Neuronal stem cell (in vitro differentiated cells): ENCODE measurements at regions not wholly inside any gene's neighbourhood (a gene's known extent, or its start where the extent isn't known, plus 50 kb on each side); places are given as distances from the start of the nearest gene placed in this dataset.
"Not testable (repeated sequence)": the region's sequence is repeated elsewhere in the genome, so short reads cannot be mapped to it uniquely, and the experiment has no call there.

ENCODE experiments used
- DNase-seq: peaks from one replicate; pipeline ENCODE4 v3.0.0-alpha.2; 2013; ENCODE audit warnings: low spot score
- H2AFZ ChIP-seq: one replicate; pipeline ENCODE4 v1.6.1; 2013; ENCODE audit warnings: mild to moderate bottlenecking, low read length, inconsistent platforms
- H2AK5ac ChIP-seq: 2 replicates; pipeline ENCODE4 v1.6.1; 2013; ENCODE audit warnings: low read depth, mild to moderate bottlenecking, inconsistent platforms, low read length, moderate library complexity, mixed read lengths
- H2BK120ac ChIP-seq: 2 replicates; pipeline ENCODE4 v1.6.1; 2013; ENCODE audit warnings: low read depth, mild to moderate bottlenecking, inconsistent platforms, low read length, moderate library complexity, mixed read lengths
- H2BK12ac ChIP-seq: one replicate; pipeline ENCODE4 v1.6.1; 2013; ENCODE audit warnings: low read length, inconsistent platforms
- H2BK15ac ChIP-seq: 2 replicates; pipeline ENCODE4 v1.6.1; 2013; ENCODE audit warnings: mild to moderate bottlenecking, low read length, inconsistent platforms, mixed read lengths
- H2BK5ac ChIP-seq: one replicate; pipeline ENCODE4 v1.6.1; 2013; ENCODE audit warnings: inconsistent platforms, mild to moderate bottlenecking, low read length, moderate library complexity
- H3K14ac ChIP-seq: one replicate; pipeline ENCODE4 v1.6.1; 2013; ENCODE audit warnings: low read length, inconsistent platforms
- H3K18ac ChIP-seq: 2 replicates; pipeline ENCODE4 v1.6.1; 2013; ENCODE audit warnings: low read length, inconsistent platforms
- H3K23ac ChIP-seq: 2 replicates; pipeline ENCODE4 v1.6.1; 2013; ENCODE audit warnings: low read depth, mild to moderate bottlenecking, mixed read lengths, low read length, inconsistent platforms; ENCODE audit not compliant: poor library complexity
- H3K27ac ChIP-seq: replicated peaks from 3 replicates; pipeline ENCODE4 v1.5.1; 2013; ENCODE audit warnings: low read length, inconsistent platforms
- H3K27me3 ChIP-seq, 3 experiments: 2 replicates each; pipeline ENCODE4 v1.6.1; 2013; ENCODE audit warnings: low read length in 3 of 3, mild to moderate bottlenecking in 2 of 3, inconsistent platforms in 1 of 3, low read depth in 1 of 3, mixed read lengths in 1 of 3, moderate library complexity in 1 of 3; ENCODE audit not compliant: control insufficient read depth in 3 of 3, insufficient read depth in 3 of 3
- H3K36me3 ChIP-seq, 2 donors: replicated peaks in 1 of 2; 2 replicates each; pipeline ENCODE4 v1.6.1; 2013; ENCODE audit warnings: low read length in 2 of 2; ENCODE audit not compliant: control insufficient read depth in 2 of 2, insufficient read depth in 2 of 2
- H3K4ac ChIP-seq: 2 replicates; pipeline ENCODE4 v1.6.1; 2013; ENCODE audit warnings: inconsistent platforms, mild to moderate bottlenecking, low read length, moderate library complexity
- H3K4me1 ChIP-seq, 2 donors: 1 replicate in 1 of 2; 2 replicates in 1 of 2; pipeline ENCODE4 v1.6.1; 2013; ENCODE audit warnings: low read length in 2 of 2, low read depth in 1 of 2; ENCODE audit not compliant: control insufficient read depth in 2 of 2, insufficient read depth in 1 of 2
- H3K4me2 ChIP-seq: one replicate; pipeline ENCODE4 v1.6.1; 2013; ENCODE audit warnings: mild to moderate bottlenecking, low read length, inconsistent platforms; ENCODE audit not compliant: insufficient read depth, poor library complexity, severe bottlenecking
- H3K4me3 ChIP-seq, 2 donors: 2 replicates each; pipeline ENCODE4 v1.5.1; 2013; ENCODE audit warnings: low read length in 2 of 2, mild to moderate bottlenecking in 2 of 2, inconsistent platforms in 1 of 2, moderate library complexity in 1 of 2
- H3K79me1 ChIP-seq: one replicate; pipeline ENCODE4 v1.6.1; 2013; ENCODE audit warnings: low read depth, mild to moderate bottlenecking, inconsistent platforms, low read length, moderate library complexity
- H3K9ac ChIP-seq: one replicate; pipeline ENCODE4 v1.6.1; 2013; ENCODE audit warnings: mild to moderate bottlenecking, low read depth, low read length, inconsistent platforms; ENCODE audit not compliant: poor library complexity
- H3K9me3 ChIP-seq, 2 donors: replicated peaks in 1 of 2; 2 replicates each; pipeline versions ENCODE3 to v1.6.1; 2013; ENCODE audit warnings: low read length in 2 of 2, mild to moderate bottlenecking in 2 of 2, inconsistent platforms in 1 of 2, low read depth in 1 of 2, mixed read lengths in 1 of 2, moderate library complexity in 1 of 2; ENCODE audit not compliant: control insufficient read depth in 2 of 2, insufficient read depth in 1 of 2
- H4K8ac ChIP-seq: one replicate; pipeline ENCODE4 v1.6.1; 2013; ENCODE audit warnings: low read depth, mild to moderate bottlenecking, inconsistent platforms, low read length, moderate library complexity
- H4K91ac ChIP-seq: one replicate; pipeline ENCODE4 v1.6.1; 2013; ENCODE audit warnings: low read length, low read depth, mild to moderate bottlenecking, inconsistent platforms; ENCODE audit not compliant: poor library complexity
- WGBS, 2 donors: extraction: QIAGEN DNeasy Blood & Tissue Kit; methylation state at CpG; one replicate each; pipeline ENCODE4 v1.1.7; 2013; ENCODE audit warnings: missing lambda C conversion rate in 2 of 2, mixed read lengths in 1 of 2; ENCODE audit not compliant: insufficient read length in 2 of 2, insufficient replicate concordance in 1 of 2; ENCODE audit errors: extremely low coverage in 2 of 2; 5-methylcytosine and 5-hydroxymethylcytosine counted together

DNA sequence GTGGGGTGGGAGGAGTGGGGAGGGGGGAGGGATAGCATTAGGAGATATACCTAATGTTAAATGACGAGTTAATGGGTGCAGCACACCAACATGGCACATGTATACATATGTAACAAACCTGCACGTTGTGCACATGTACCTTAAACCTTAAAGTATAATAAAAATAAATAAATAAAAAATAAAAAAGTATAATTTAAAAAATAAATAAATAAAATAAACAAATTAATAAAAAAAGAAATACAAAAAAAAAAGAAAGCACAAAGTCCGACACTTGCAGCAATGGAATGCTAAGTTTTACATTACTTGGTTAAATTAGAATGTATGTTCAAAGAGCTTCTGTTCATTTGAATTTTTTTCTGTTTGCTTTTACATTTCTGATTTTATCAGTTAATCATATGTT, 236.5 kb upstream of the POGK start:
- not testable (repeated sequence) for H3K4me1 ChIP-seq, H2AK5ac ChIP-seq, H3K4ac ChIP-seq, H2AFZ ChIP-seq, H3K27me3 ChIP-seq, H3K18ac ChIP-seq, H3K79me1 ChIP-seq, H2BK15ac ChIP-seq, H2BK12ac ChIP-seq, H3K9me3 ChIP-seq, H2BK120ac ChIP-seq, H3K23ac ChIP-seq, H3K4me2 ChIP-seq, H3K27ac ChIP-seq, DNase-seq, H4K91ac ChIP-seq, H4K8ac ChIP-seq, H2BK5ac ChIP-seq, H3K9ac ChIP-seq, H3K14ac ChIP-seq, H3K4me3 ChIP-seq, H3K36me3 ChIP-seq
- no CpG with 5 or more reads among the region's 3 CpGs for WGBS, 2 donors

DNA sequence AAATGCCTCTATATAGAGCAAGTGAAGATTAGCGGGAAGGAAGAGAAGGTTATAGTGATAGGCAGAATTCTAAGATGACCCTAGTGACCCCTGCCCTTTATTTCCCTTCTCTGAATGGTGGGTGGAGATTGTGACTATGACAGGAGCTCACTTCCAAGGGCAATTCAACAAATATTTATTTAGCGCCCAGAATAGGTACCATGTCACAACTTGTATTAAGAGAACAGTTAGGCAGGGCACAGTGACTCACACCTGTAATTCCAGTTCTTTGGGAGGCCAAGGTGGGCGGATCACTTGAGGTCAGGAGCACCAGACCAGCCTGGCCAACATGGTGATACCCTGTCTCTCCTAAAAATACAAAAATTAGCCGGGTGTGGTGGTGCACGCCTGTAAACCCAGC, 236.0 kb upstream of the POGK start:
- no peaks in the 10 kb centered on the region for H3K27me3 ChIP-seq
- H3K4me1 ChIP-seq, result no peaks in the 10 kb centered on the region
- no peak overlapping the region for H3K14ac ChIP-seq
- H3K27ac ChIP-seq, result no peak overlapping the region
- no peak overlapping the region for H3K4me3 ChIP-seq
- H3K9me3 ChIP-seq, result no peaks in the 10 kb centered on the region
- H2BK5ac ChIP-seq, result no peak overlapping the region
- no peak overlapping the region for H4K8ac ChIP-seq
- no peak overlapping the region for H2BK15ac ChIP-seq
- no peak for DNase-seq
- H2BK120ac ChIP-seq, result no peak overlapping the region
- no peak overlapping the region for H2BK12ac ChIP-seq
- no peaks in the 10 kb centered on the region for H3K79me1 ChIP-seq
- no peak overlapping the region for H4K91ac ChIP-seq
- no CpG with 5 or more reads among the region's 5 CpGs for WGBS, 2 donors
- H3K4me2 ChIP-seq, result no peak overlapping the region
- H3K36me3 ChIP-seq, result no peaks in the 10 kb centered on the region
- H2AFZ ChIP-seq, result no peak overlapping the region
- no peak overlapping the region for H3K23ac ChIP-seq
- no peak overlapping the region for H3K18ac ChIP-seq
- no peak overlapping the region for H3K9ac ChIP-seq
- H3K4ac ChIP-seq, result no peak overlapping the region
- H2AK5ac ChIP-seq, result no peak overlapping the region

DNA sequence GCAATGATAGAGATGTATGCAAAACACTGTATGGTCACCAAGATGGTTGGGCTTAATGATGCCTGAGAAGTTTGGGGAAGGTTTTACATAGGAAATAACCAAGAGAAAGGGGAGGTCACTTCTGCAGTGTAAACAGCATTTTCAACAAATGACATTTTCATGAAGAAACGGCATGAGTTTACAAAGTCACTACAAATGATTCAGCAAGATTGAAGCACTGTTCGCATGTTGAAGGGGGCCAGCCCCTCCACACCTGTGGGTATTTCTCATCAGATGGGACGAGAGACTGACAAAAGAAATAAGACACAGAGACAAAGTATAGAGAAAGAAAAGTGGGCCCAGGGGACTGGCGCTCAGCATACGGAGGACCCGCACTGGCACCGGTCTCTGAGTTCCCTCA, 234.1 kb upstream of the POGK start:
- Histone ChIP-seq H3K4me2 (no peak overlapping the region), H3K4me1 (no peaks in the 10 kb centered on the region), H3K14ac (no peak overlapping the region), H3K18ac (no peak overlapping the region), H3K36me3 (no peaks in the 10 kb centered on the region), H3K79me1 (no peaks in the 10 kb centered on the region), H2BK15ac (no peak overlapping the region), H4K91ac (no peak overlapping the region), H3K9ac (no peak overlapping the region), H2AK5ac (no peak overlapping the region), H3K9me3 (no peaks in the 10 kb centered on the region), H4K8ac (no peak overlapping the region), H3K27ac (no peak overlapping the region), H3K27me3 (no peaks in the 10 kb centered on the region), H2BK5ac (no peak overlapping the region), H3K4me3 (no peak overlapping the region), H2BK12ac (no peak overlapping the region), H3K4ac (no peak overlapping the region), H2AFZ (no peak overlapping the region), H3K23ac (no peak overlapping the region), H2BK120ac (no peak overlapping the region)
- DNase-seq, result no peak
- no CpG with 5 or more reads among the region's 7 CpGs for WGBS, 2 donors

DNA sequence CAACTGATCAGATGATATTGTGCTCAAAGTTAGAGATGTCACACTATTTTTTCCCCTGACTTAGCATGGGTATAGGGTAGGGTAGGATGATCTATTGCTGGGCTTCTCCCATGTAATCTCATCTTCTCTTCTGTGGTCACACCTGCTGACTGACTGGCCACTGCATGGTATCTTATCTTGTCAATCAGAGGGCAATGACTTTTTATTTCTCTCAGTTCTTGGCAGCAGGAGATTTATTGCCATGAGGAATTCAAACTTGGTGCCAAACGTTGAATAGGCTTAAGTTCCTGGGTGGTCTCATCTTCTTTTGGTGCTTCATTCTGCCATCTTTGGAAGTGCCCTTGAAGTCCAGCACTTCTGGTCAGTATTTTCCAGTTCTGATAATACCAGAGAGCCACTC, 226.4 kb upstream of the POGK start:
- Histone ChIP-seq H3K4ac (no peak overlapping the region), H3K18ac (no peak overlapping the region), H2AK5ac (no peak overlapping the region), H3K36me3 (no peaks in the 10 kb centered on the region), H3K9ac (no peak overlapping the region), H2BK15ac (no peak overlapping the region), H4K91ac (no peak overlapping the region), H2BK5ac (no peak overlapping the region), H2BK12ac (no peak overlapping the region), H3K79me1 (no peaks in the 10 kb centered on the region), H3K14ac (no peak overlapping the region), H3K4me3 (no peak overlapping the region), H3K23ac (no peak overlapping the region), H3K27me3 (no peaks in the 10 kb centered on the region), H2BK120ac (no peak overlapping the region), H3K9me3 (no peaks in the 10 kb centered on the region), H3K4me2 (no peak overlapping the region), H3K4me1 (no peaks in the 10 kb centered on the region), H3K27ac (no peak overlapping the region), H4K8ac (no peak overlapping the region), H2AFZ (no peak overlapping the region)
- WGBS, 2 donors, result no CpG with 5 or more reads among the region's 1 CpG
- DNase-seq, result no peak
